ENCODE measurements at regions not wholly inside any gene's neighbourhood (a gene's known extent, or its start where the extent isn't known, plus 50 kb on each side); places are given as distances from the start of the nearest gene placed in this dataset.

- Histone ChIP-seq H3K27me3 (replicated peaks; ENCODE audit: control insufficient read depth, insufficient read depth, low read length) (no peaks in the 10 kb centered on the region), H3K36me3 (ENCODE audit: control insufficient read depth, insufficient read depth, low read length) (no peaks in the 10 kb centered on the region), H3K9me3 (no peaks in the 10 kb centered on the region), H3K4me1 (no peaks in the 10 kb centered on the region), H3K4me3 (ENCODE audit: low read depth, low read length) (no peak overlapping the region)
- POLR2A ChIA-PET = no interaction called here
- H3K4me3 Mint-ChIP-seq (ENCODE audit: unreplicated experiment) = no peak overlapping the region
- H3K9me3 Mint-ChIP-seq (ENCODE audit: unreplicated experiment) = no peaks in the 10 kb centered on the region
- H3K27ac Mint-ChIP-seq (ENCODE audit: unreplicated experiment) = no peak overlapping the region
- peaks cover 9% of the 10 kb centered on the region for H3K4me1 Mint-ChIP-seq (ENCODE audit: low read depth, unreplicated experiment)
- no peaks in the 10 kb centered on the region for H3K27me3 Mint-ChIP-seq (ENCODE audit: insufficient read depth, unreplicated experiment)
- CTCF ChIA-PET = interaction anchor here (0.6 kb wide), 1 partner anchor 837 kb away, joined by 4 read pairs; no protein-coding TSS in a partner anchor
- no TSS peak for BruUV-seq (replicated peaks)
- no peak for TF ChIP-seq CTCF (IDR thresholded peaks at IDR 0.05; ENCODE audit: insufficient read depth in 1 of 2, low read depth in 1 of 2, low read length in 1 of 2, severe bottlenecking in 1 of 2, unreplicated experiment in 1 of 2)
- intact Hi-C loops (cut with micrococcal nuclease; ENCODE audit: unreplicated experiment) = loop anchor here (10.0 kb wide), 1 partner anchor 731 kb away; no protein-coding TSS in a partner anchor
- DNase-seq = no peak
- no peaks in the 10 kb centered on the region for H3K36me3 Mint-ChIP-seq (ENCODE audit: insufficient read depth, unreplicated experiment)
Measured at GRCh38 chr6:53984163-53984562, 127.1 kb upstream of the MLIP start.

- intact Hi-C loops (cut with micrococcal nuclease; ENCODE audit: unreplicated experiment) = loop anchor here (10.0 kb wide), 1 partner anchor 730 kb away; no protein-coding TSS in a partner anchor
- POLR2A ChIA-PET = no interaction called here
- CTCF ChIA-PET = interaction anchor here (0.6 kb wide), 1 partner anchor 837 kb away, joined by 4 read pairs; no protein-coding TSS in a partner anchor
Measured at GRCh38 chr6:53984581-53984980, 126.7 kb upstream of the MLIP start.

GRCh38 chr6:53985366-53985765, 125.9 kb upstream of the MLIP start:
- POLR2A ChIA-PET = no interaction called here
- DNase-seq = no peak
- intact Hi-C loops (cut with micrococcal nuclease; ENCODE audit: unreplicated experiment) = loop anchor here (5.0 to 10.0 kb wide), 3 partner anchors 262 to 1257 kb away; no protein-coding TSS in a partner anchor

More at GRCh38 chr6:53984581-53984980, 126.7 kb upstream of the MLIP start:
- H3K4me3 Mint-ChIP-seq (ENCODE audit: unreplicated experiment) = no peak overlapping the region
- Histone ChIP-seq H3K4me1 (no peaks in the 10 kb centered on the region), H3K9me3 (no peaks in the 10 kb centered on the region), H3K4me3 (ENCODE audit: low read depth, low read length) (no peak overlapping the region), H3K27me3 (replicated peaks; ENCODE audit: control insufficient read depth, insufficient read depth, low read length) (no peaks in the 10 kb centered on the region), H3K36me3 (ENCODE audit: control insufficient read depth, insufficient read depth, low read length) (no peaks in the 10 kb centered on the region)
- BruUV-seq (replicated peaks) = no TSS peak
- H3K9me3 Mint-ChIP-seq (ENCODE audit: unreplicated experiment) = no peaks in the 10 kb centered on the region
- H3K27ac Mint-ChIP-seq (ENCODE audit: unreplicated experiment) = no peak overlapping the region
- H3K36me3 Mint-ChIP-seq (ENCODE audit: insufficient read depth, unreplicated experiment) = no peaks in the 10 kb centered on the region
- no peak for DNase-seq
- no peaks in the 10 kb centered on the region for H3K27me3 Mint-ChIP-seq (ENCODE audit: insufficient read depth, unreplicated experiment)
- H3K4me1 Mint-ChIP-seq (ENCODE audit: low read depth, unreplicated experiment) = peaks cover 9% of the 10 kb centered on the region
- TF ChIP-seq CTCF (IDR thresholded peaks at IDR 0.05; ENCODE audit: insufficient read depth in 1 of 2, low read depth in 1 of 2, low read length in 1 of 2, severe bottlenecking in 1 of 2, unreplicated experiment in 1 of 2) = no peak

More at GRCh38 chr6:53985366-53985765, 125.9 kb upstream of the MLIP start:
- Mint-ChIP-seq H3K27me3 (ENCODE audit: insufficient read depth, unreplicated experiment) (no peaks in the 10 kb centered on the region), H3K9me3 (ENCODE audit: unreplicated experiment) (no peaks in the 10 kb centered on the region), H3K4me3 (ENCODE audit: unreplicated experiment) (no peak overlapping the region), H3K36me3 (ENCODE audit: insufficient read depth, unreplicated experiment) (no peaks in the 10 kb centered on the region), H3K27ac (ENCODE audit: unreplicated experiment) (no peak overlapping the region), H3K4me1 (ENCODE audit: low read depth, unreplicated experiment) (peaks cover 9% of the 10 kb centered on the region)
- H3K9me3 ChIP-seq = no peaks in the 10 kb centered on the region
- no TSS peak for BruUV-seq (replicated peaks)
- CTCF ChIA-PET = interaction anchor here (0.8 to 1.9 kb wide), 3 partner anchors 43 to 83 kb away, joined by 6 to 8 read pairs (median 6); no protein-coding TSS in a partner anchor
- H3K27me3 ChIP-seq (replicated peaks; ENCODE audit: control insufficient read depth, insufficient read depth, low read length) = no peaks in the 10 kb centered on the region; the same call in 1 of the 2 replicates
- no peaks in the 10 kb centered on the region for H3K4me1 ChIP-seq
- H3K4me3 ChIP-seq (ENCODE audit: low read depth, low read length) = no peak overlapping the region
- TF ChIP-seq CTCF (IDR thresholded peaks at IDR 0.05; ENCODE audit: insufficient read depth in 1 of 2, low read depth in 1 of 2, low read length in 1 of 2, severe bottlenecking in 1 of 2, unreplicated experiment in 1 of 2) = no peak
- no peaks in the 10 kb centered on the region for H3K36me3 ChIP-seq (ENCODE audit: control insufficient read depth, insufficient read depth, low read length)
